ENCODE measurements at regions not wholly inside any gene's neighbourhood (a gene's known extent, or its start where the extent isn't known, plus 50 kb on each side); places are given as distances from the start of the nearest gene placed in this dataset.

DNA sequence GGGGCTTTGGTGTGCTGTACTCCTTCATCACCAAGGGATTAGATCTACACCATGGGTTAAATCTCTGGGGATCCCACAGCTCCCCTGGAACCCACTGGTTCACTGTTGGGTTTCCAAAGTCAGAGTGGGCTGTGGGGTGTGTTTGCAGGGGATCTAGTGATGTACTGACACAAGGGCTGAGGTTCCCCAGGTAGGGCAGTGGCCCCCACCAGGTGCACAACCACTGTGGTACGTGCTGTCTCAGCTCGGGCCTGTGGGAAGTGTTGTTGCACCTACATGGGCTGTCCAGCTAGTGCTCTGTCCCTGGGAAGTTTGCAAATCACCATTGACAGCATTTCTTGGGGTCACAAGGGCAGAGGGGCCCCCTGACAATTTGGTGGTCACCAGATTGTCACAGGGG lies 134.4 kb upstream of the CDH8 start:
- Histone ChIP-seq H3K27ac (ENCODE audit: low read length) (no peak overlapping the region), H3K36me3 (ENCODE audit: control insufficient read depth, insufficient read depth, low read length) (no peaks in the 10 kb centered on the region), H3K9me3 (ENCODE audit: control insufficient read depth, insufficient read depth, low read depth, low read length) (no peaks in the 10 kb centered on the region), H3K27me3 (ENCODE audit: control insufficient read depth, insufficient read depth, low read length) (no peaks in the 10 kb centered on the region), H3K4me1 (ENCODE audit: control insufficient read depth, insufficient read depth, low read length) (no peaks in the 10 kb centered on the region), H3K4me3 (ENCODE audit: low read depth in 2 of 2, low read length in 2 of 2) (no peak overlapping the region)
- CTCF ChIA-PET, result no interaction called here
- POLR2A ChIA-PET, result interaction anchor here (0.6 kb wide), 1 partner anchor 13 kb away, joined by 6 read pairs; no protein-coding TSS in a partner anchor
- TF ChIP-seq SIN3A (IDR thresholded peaks at IDR 0.05; ENCODE audit: borderline replicate concordance, insufficient read depth, low read depth, low read length), result no peak
- TF ChIP-seq, protein P1, sequence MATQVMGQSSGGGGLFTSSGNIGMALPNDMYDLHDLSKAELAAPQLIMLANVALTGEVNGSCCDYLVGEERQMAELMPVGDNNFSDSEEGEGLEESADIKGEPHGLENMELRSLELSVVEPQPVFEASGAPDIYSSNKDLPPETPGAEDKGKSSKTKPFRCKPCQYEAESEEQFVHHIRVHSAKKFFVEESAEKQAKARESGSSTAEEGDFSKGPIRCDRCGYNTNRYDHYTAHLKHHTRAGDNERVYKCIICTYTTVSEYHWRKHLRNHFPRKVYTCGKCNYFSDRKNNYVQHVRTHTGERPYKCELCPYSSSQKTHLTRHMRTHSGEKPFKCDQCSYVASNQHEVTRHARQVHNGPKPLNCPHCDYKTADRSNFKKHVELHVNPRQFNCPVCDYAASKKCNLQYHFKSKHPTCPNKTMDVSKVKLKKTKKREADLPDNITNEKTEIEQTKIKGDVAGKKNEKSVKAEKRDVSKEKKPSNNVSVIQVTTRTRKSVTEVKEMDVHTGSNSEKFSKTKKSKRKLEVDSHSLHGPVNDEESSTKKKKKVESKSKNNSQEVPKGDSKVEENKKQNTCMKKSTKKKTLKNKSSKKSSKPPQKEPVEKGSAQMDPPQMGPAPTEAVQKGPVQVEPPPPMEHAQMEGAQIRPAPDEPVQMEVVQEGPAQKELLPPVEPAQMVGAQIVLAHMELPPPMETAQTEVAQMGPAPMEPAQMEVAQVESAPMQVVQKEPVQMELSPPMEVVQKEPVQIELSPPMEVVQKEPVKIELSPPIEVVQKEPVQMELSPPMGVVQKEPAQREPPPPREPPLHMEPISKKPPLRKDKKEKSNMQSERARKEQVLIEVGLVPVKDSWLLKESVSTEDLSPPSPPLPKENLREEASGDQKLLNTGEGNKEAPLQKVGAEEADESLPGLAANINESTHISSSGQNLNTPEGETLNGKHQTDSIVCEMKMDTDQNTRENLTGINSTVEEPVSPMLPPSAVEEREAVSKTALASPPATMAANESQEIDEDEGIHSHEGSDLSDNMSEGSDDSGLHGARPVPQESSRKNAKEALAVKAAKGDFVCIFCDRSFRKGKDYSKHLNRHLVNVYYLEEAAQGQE (IDR thresholded peaks at IDR 0.05; ENCODE audit: insufficient read depth in 1 of 2, low read depth in 2 of 2, low read length in 1 of 2), result no peak
- TF ChIP-seq, protein P2, sequence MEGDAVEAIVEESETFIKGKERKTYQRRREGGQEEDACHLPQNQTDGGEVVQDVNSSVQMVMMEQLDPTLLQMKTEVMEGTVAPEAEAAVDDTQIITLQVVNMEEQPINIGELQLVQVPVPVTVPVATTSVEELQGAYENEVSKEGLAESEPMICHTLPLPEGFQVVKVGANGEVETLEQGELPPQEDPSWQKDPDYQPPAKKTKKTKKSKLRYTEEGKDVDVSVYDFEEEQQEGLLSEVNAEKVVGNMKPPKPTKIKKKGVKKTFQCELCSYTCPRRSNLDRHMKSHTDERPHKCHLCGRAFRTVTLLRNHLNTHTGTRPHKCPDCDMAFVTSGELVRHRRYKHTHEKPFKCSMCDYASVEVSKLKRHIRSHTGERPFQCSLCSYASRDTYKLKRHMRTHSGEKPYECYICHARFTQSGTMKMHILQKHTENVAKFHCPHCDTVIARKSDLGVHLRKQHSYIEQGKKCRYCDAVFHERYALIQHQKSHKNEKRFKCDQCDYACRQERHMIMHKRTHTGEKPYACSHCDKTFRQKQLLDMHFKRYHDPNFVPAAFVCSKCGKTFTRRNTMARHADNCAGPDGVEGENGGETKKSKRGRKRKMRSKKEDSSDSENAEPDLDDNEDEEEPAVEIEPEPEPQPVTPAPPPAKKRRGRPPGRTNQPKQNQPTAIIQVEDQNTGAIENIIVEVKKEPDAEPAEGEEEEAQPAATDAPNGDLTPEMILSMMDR (IDR thresholded peaks at IDR 0.05), result no peak
- no peak for TF ChIP-seq TCF7L2 (IDR thresholded peaks at IDR 0.05; ENCODE audit: low read depth, low read length)
- no peak for TF ChIP-seq POLR2AphosphoS5 (IDR thresholded peaks at IDR 0.05; ENCODE audit: low read depth, low read length)
- DNase-seq (ENCODE audit: low read depth, low spot score) (no peak), ATAC-seq (no peak)
- BruUV-seq (replicated peaks), result no TSS peak
- intact Hi-C loops (cut with micrococcal nuclease; ENCODE audit: unreplicated experiment), result no loop called here
- in situ Hi-C loops (cut with HindIII; ENCODE audit: low pct_unique_long_range_greater_than_20kb, low sequenced_read_pairs), result no loop called here

DNA sequence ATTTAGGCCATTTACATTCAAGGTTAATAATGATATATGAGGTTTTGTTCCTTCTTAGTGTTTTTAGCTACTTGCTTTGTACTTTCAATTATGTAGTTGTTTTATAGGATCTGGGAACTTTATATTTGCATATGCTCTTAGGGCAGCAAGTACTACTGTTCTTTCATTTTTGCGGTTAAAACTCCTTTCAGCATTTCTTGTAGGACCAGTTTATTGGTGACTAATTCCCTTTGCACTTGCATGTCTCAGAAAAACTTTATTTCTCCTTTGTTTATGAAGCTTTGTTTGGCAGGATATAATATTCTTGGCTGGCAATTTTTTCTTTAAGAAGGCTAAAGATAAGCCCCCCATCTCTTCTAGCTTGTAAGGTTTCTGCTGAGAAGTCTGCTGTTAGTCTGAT lies 131.3 kb upstream of the CDH8 start:
- no peaks in the 10 kb centered on the region for H3K4me1 ChIP-seq (ENCODE audit: control insufficient read depth, insufficient read depth, low read length)
- H3K9me3 ChIP-seq (ENCODE audit: control insufficient read depth, insufficient read depth, low read depth, low read length), result no peaks in the 10 kb centered on the region
- no peak overlapping the region for H3K4me3 ChIP-seq (ENCODE audit: low read depth in 2 of 2, low read length in 2 of 2)
- in situ Hi-C loops (cut with HindIII; ENCODE audit: low pct_unique_long_range_greater_than_20kb, low sequenced_read_pairs), result no loop called here
- no peak for DNase-seq (ENCODE audit: low read depth, low spot score)
- no peaks in the 10 kb centered on the region for H3K27me3 ChIP-seq (ENCODE audit: control insufficient read depth, insufficient read depth, low read length)
- no peaks in the 10 kb centered on the region for H3K36me3 ChIP-seq (ENCODE audit: control insufficient read depth, insufficient read depth, low read length)
- no peak overlapping the region for H3K27ac ChIP-seq (ENCODE audit: low read length)
- no TSS peak for BruUV-seq (replicated peaks)
- TF ChIP-seq TCF7L2 (IDR thresholded peaks at IDR 0.05; ENCODE audit: low read depth, low read length) (no peak), POLR2AphosphoS5 (IDR thresholded peaks at IDR 0.05; ENCODE audit: low read depth, low read length) (no peak)
- TF ChIP-seq, protein P2 (IDR thresholded peaks at IDR 0.05), result no peak
- intact Hi-C loops (cut with micrococcal nuclease; ENCODE audit: unreplicated experiment), result no loop called here
- ChIA-PET POLR2A (no interaction called here), CTCF (interaction anchor here (0.8 kb wide), 1 partner anchor 59 kb away, joined by 4 read pairs; no protein-coding TSS in a partner anchor)
- no peak for ATAC-seq
